H54 (cell line): ENCODE measurements at regions not wholly inside any gene's neighbourhood (a gene's known extent, or its start where the extent isn't known, plus 50 kb on each side); places are given as distances from the start of the nearest gene placed in this dataset.

Source experiments
- DNase-seq: peaks from one replicate; pipeline ENCODE4 v3.0.0; 2011; ENCODE audit warnings: low spot score, mixed read lengths; ENCODE audit not compliant: insufficient read length
- FAIRE-seq: peaks from 3 replicates; lab custom pipeline; 2011; peaks lifted over from hg19 to GRCh38; lab: Jason Lieb, UNC
- POLR2A ChIP-seq: IDR thresholded peaks from 2 replicates; pipeline ENCODE4 v1.6.1; 2011; ENCODE audit warnings: low read depth, mild to moderate bottlenecking, low read length

DNA sequence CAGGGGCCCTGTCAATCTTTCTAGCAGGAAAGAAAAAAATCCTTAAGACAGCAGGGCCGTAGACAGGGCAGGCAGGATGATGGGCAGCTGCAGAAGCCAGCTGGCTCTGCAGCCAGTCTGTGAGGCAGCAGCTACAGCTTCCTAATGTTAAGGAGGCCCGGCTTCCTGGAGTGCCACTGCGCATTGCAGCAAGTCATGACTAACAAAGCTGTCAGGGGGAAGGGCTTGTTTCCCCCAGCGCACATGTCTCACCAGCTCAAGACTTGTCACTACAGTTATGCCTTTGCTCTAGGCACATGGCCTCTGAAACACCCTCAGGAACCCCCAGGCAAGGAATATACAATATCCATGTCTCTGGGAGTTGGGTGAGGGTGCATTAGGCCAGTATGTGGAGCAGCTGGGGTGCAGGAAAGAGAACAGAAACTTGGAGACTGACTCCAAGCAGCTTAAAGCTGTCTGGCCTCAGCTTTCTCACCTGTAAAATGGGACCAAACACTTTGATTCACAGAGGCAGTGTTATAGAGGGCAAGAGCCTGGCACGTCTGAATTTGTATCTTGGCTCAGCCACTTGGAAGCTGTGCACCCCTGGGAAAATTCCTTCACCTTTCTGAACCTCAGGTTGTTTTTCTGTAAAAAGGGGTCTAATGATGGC is 220.0 kb downstream of the HAPSTR1 start:
- FAIRE-seq (no peak), DNase-seq (peak; percentile 9)
- TF ChIP-seq POLR2A = no peak

- no peak for TF ChIP-seq POLR2A
- FAIRE-seq (no peak), DNase-seq (no peak)
Measured at GRCh38 chr16:9316008-9316407, 224.6 kb downstream of the HAPSTR1 start.

GRCh38 chr16:9316615-9317014 is 225.2 kb downstream of the HAPSTR1 start:
- DNase-seq (no peak), FAIRE-seq (no peak)
- no peak for TF ChIP-seq POLR2A

DNA sequence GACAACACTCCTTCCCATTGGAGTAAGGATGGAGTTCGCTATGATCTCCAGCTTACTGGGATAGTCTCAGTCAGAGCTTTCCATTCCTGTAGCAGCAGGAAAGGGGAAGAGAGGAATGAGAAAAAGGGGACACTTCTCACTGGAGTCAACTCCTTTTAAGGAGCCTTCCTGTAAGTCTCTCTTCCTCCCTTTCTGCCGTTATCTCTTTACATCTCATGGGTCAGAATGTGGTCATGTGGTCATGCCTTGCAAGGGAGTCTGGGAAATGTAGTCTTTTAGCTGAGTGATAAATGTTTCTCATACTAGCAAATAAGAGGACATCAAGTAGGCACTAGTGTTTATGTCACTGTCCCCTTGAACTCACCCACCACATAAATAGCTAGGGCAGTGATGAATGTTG is 227.3 kb downstream of the HAPSTR1 start:
- FAIRE-seq (no peak), DNase-seq (no peak)
- TF ChIP-seq POLR2A = no peak

GRCh38 chr16:9322769-9323168 is 231.3 kb downstream of the HAPSTR1 start:
- DNase-seq (no peak), FAIRE-seq (no peak)
- TF ChIP-seq POLR2A = no peak

- no peak for TF ChIP-seq POLR2A
- FAIRE-seq (no peak), DNase-seq (no peak)
Measured at GRCh38 chr16:9323170-9323569, 231.7 kb downstream of the HAPSTR1 start.

DNA sequence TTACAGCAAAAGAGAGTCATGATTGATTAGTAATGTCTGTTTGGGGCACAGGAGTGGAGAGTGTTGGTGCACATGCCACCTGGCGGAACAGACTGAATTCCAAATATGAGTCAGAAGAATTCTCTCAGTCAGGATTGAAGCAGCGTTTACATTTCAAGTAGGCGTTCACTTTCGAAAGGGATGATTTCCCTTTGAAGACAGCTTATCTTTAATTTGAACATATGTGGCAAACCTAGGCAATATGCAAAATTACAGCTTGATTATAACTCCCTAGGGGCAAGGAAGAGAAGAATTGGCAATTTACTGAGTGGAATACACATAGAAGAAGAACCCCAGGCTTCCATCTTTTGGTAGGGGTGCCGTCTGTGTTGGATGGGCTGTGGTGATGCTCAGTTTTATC is 235.8 kb downstream of the HAPSTR1 start:
- no peak for TF ChIP-seq POLR2A
- DNase-seq (no peak), FAIRE-seq (no peak)

GRCh38 chr16:9328411-9328810 is 237.0 kb downstream of the HAPSTR1 start:
- DNase-seq (no peak), FAIRE-seq (no peak)
- no peak for TF ChIP-seq POLR2A

- TF ChIP-seq POLR2A = no peak
- no peak for DNase-seq
- no peak for FAIRE-seq
Measured at GRCh38 chr16:9330095-9330494, 238.7 kb downstream of the HAPSTR1 start.

DNA sequence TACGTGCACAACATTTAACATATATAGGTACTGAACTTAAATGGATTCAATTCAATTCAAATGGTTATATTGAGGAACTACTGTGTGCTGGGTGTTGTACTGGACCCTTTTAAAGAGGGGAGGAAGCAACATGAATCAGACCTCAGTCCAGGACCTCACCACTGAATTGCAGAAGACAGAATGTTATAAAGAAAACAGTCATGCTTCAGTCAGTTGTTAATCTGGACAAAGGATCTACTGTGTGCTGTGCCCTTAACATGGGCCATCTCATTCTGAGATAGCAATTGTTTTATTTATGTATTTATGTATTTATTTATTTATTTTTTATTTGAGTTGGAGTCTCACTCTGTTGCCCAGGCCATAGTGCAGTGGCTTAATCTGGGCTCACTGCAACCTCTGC is 240.1 kb downstream of the HAPSTR1 start:
- FAIRE-seq = no peak
- TF ChIP-seq POLR2A = no peak
- DNase-seq = no peak

DNA sequence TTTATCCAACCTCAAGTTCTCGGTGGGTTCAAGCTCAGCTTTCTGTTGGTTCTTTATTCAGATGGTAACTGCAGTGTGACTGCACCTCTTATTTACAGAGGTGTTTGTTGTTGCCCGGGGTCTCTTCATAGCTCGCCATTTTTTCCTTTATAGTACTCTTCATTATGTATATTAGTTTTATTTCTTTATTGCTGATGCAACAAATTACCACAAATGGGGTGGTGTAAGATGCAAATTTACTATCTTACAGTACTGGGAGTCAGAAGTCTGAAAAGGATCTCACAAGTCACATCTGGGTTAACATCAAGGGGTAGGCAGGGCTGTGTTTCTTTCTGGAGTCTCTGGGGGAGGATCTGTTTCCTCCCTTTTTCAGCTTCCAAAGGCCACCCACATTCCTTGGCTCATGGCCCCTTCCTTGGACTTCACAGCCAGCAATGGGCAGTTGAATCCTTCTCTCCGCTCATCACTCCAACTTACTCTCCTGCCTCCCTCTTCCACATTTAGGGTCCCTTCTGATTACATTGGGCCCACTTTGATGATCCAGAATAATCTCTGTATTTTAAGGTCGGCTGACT is 241.2 kb downstream of the HAPSTR1 start:
- DNase-seq (no peak), FAIRE-seq (no peak)
- TF ChIP-seq POLR2A = no peak

GRCh38 chr16:9333469-9333868 is 242.0 kb downstream of the HAPSTR1 start:
- FAIRE-seq = no peak

GRCh38 chr16:9334103-9334502 is 242.7 kb downstream of the HAPSTR1 start:
- DNase-seq (no peak), FAIRE-seq (no peak)
- no peak for TF ChIP-seq POLR2A

More at GRCh38 chr16:9333469-9333868, 242.0 kb downstream of the HAPSTR1 start:
- no peak for DNase-seq
- no peak for TF ChIP-seq POLR2A

DNA sequence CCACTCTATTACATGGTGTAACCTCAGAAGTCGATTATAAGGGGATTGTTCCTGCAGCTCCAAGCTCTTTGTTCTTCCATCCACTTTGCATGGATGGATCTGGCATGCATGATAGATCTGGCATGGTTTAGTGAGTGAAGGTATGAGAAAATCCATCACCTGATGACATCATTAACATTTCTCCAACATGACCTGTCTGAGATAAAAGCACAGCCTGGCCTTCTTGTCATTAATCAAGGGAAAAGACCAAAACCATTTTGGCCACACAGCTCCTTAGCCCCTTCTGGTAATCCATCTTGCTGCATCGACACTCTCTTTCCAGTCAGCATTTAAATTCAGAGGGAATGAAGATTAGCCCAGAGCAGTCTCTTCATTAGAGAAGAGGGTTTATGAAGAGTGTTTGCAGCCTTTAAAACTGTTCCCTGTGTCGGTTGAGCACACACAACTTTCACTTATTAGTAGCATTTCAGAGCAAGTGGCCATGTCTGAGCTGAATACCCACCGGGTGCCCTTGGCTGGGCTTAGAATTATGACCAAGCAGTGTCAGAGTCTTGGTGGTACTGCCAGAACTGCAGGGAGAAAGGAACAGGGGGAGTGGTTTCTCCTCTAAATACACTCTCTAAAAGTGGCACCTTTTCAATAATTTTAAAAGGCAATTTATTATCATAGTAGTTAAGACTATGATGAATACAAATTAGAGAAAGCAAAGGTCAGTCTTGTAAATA is 246.0 kb downstream of the HAPSTR1 start:
- TF ChIP-seq POLR2A = no peak
- DNase-seq = no peak
- no peak for FAIRE-seq
